DOHH2 (cell line): ENCODE measurements at regions not wholly inside any gene's neighbourhood (a gene's known extent, or its start where the extent isn't known, plus 50 kb on each side); places are given as distances from the start of the nearest gene placed in this dataset.

Source experiments
- H3F3A ChIP-seq: fragments of 200-600 bp; sonication (generic), shearing (Covaris generic); 2 replicates; pipeline ENCODE4 v1.6.0; 2016; ENCODE audit warnings: antibody characterized with exemption, mild to moderate bottlenecking; ENCODE audit not compliant: control insufficient read depth, insufficient read depth
- H3K27ac ChIP-seq: fragments of 200-600 bp; sonication (generic); 2 replicates; pipeline ENCODE4 v1.5.1; 2014; ENCODE audit warnings: low read depth, mild to moderate bottlenecking, low read length, moderate library complexity
- H3K27me3 ChIP-seq: fragments of 200-600 bp; sonication (generic); 2 replicates; pipeline ENCODE4 v1.6.1; 2014; ENCODE audit warnings: mild to moderate bottlenecking, low read length, mixed read lengths; ENCODE audit not compliant: control insufficient read depth
- H3K36me3 ChIP-seq: fragments of 200-600 bp; sonication (generic); 2 replicates; pipeline ENCODE4 v1.6.1; 2014; ENCODE audit warnings: mild to moderate bottlenecking, low read length, moderate library complexity, mixed read lengths; ENCODE audit not compliant: control insufficient read depth
- H3K4me1 ChIP-seq: fragments of 200-600 bp; sonication (generic); 2 replicates; pipeline ENCODE4 v1.6.1; 2014; ENCODE audit warnings: mild to moderate bottlenecking, low read length, mixed read lengths; ENCODE audit not compliant: control insufficient read depth
- H3K4me2 ChIP-seq: fragments of 200-600 bp; sonication (generic); 2 replicates; pipeline ENCODE4 v1.6.0; 2014; ENCODE audit warnings: mild to moderate bottlenecking, low read length, moderate library complexity
- H3K4me3 ChIP-seq: fragments of 200-600 bp; sonication (generic); 2 replicates; pipeline ENCODE4 v1.5.1; 2014; ENCODE audit warnings: mild to moderate bottlenecking, low read length, mixed read lengths
- H3K79me2 ChIP-seq: fragments of 200-600 bp; sonication (generic); 2 replicates; pipeline ENCODE4 v1.6.1; 2014; ENCODE audit warnings: mild to moderate bottlenecking, low read length, mixed read lengths; ENCODE audit not compliant: control insufficient read depth
- H3K9me2 ChIP-seq: fragments of 200-600 bp; sonication (generic); replicated peaks from 2 replicates; pipeline ENCODE4 v1.6.1; 2014; ENCODE audit warnings: mild to moderate bottlenecking, low read length, mixed read lengths; ENCODE audit not compliant: control insufficient read depth
- H3K9me3 ChIP-seq: fragments of 200-600 bp; sonication (generic); 2 replicates; pipeline ENCODE4 v1.6.1; 2014; ENCODE audit warnings: antibody characterized with exemption, low read length, mixed read lengths; ENCODE audit not compliant: control insufficient read depth, insufficient read depth
- H4K20me1 ChIP-seq: fragments of 200-600 bp; sonication (generic); 2 replicates; pipeline ENCODE4 v1.6.0; 2014; ENCODE audit warnings: low read depth, mild to moderate bottlenecking, antibody characterized with exemption, low read length, moderate library complexity; ENCODE audit not compliant: control insufficient read depth, insufficient read depth
- CTCF ChIP-seq: fragments of 200-600 bp; sonication (generic); IDR thresholded peaks from one replicate; pipeline ENCODE4 v1.5.1; 2014; ENCODE audit warnings: antibody characterized with exemption, mild to moderate bottlenecking, low read depth, low read length; ENCODE audit not compliant: poor library complexity, severe bottlenecking
- EZH2phosphoT487 ChIP-seq: fragments of 200-600 bp; sonication (generic); IDR thresholded peaks from 2 replicates; pipeline ENCODE4 v1.6.1; 2017; ENCODE audit warnings: borderline replicate concordance, mild to moderate bottlenecking, antibody characterized with exemption, low read length, moderate library complexity, mixed read lengths

GRCh38 chr2:228469721-228470120, 288.2 kb upstream of the SPHKAP start:
- no peaks in the 10 kb centered on the region for H3K4me1 ChIP-seq
- no peak overlapping the region for H3K4me3 ChIP-seq
- H3K36me3 ChIP-seq: no peaks in the 10 kb centered on the region
- TF ChIP-seq CTCF: no peak
- no peak for TF ChIP-seq EZH2phosphoT487
- H3K4me2 ChIP-seq: no peak overlapping the region
- H4K20me1 ChIP-seq: no peaks in the 10 kb centered on the region
- no peaks in the 10 kb centered on the region for H3K79me2 ChIP-seq
- no peaks in the 10 kb centered on the region for H3F3A ChIP-seq
- no peak overlapping the region for H3K27ac ChIP-seq
- no peaks in the 10 kb centered on the region for H3K9me3 ChIP-seq
- no peaks in the 10 kb centered on the region for H3K27me3 ChIP-seq
- no peaks in the 10 kb centered on the region for H3K9me2 ChIP-seq

- Histone ChIP-seq H4K20me1 (no peaks in the 10 kb centered on the region), H3F3A (no peaks in the 10 kb centered on the region), H3K9me2 (no peaks in the 10 kb centered on the region), H3K4me1 (no peaks in the 10 kb centered on the region), H3K27ac (no peak overlapping the region), H3K4me3 (no peak overlapping the region), H3K79me2 (no peaks in the 10 kb centered on the region), H3K27me3 (no peaks in the 10 kb centered on the region), H3K4me2 (no peak overlapping the region), H3K9me3 (no peaks in the 10 kb centered on the region), H3K36me3 (no peaks in the 10 kb centered on the region)
- no peak for TF ChIP-seq CTCF
- TF ChIP-seq EZH2phosphoT487: no peak
Measured at GRCh38 chr2:228466851-228467250, 285.4 kb upstream of the SPHKAP start.

GRCh38 chr2:228465408-228465807, 283.9 kb upstream of the SPHKAP start:
- Histone ChIP-seq H3K9me3 (no peaks in the 10 kb centered on the region), H3K4me3 (no peak overlapping the region), H3K36me3 (no peaks in the 10 kb centered on the region), H3K27me3 (no peaks in the 10 kb centered on the region), H3F3A (no peaks in the 10 kb centered on the region), H3K79me2 (no peaks in the 10 kb centered on the region), H4K20me1 (no peaks in the 10 kb centered on the region), H3K4me1 (no peaks in the 10 kb centered on the region), H3K9me2 (no peaks in the 10 kb centered on the region), H3K27ac (no peak overlapping the region), H3K4me2 (no peak overlapping the region)
- TF ChIP-seq CTCF (no peak), EZH2phosphoT487 (no peak)

- TF ChIP-seq EZH2phosphoT487 (no peak), CTCF (no peak)
- Histone ChIP-seq H3F3A (no peaks in the 10 kb centered on the region), H4K20me1 (no peaks in the 10 kb centered on the region), H3K4me1 (no peaks in the 10 kb centered on the region), H3K27me3 (no peaks in the 10 kb centered on the region), H3K9me2 (no peaks in the 10 kb centered on the region), H3K36me3 (no peaks in the 10 kb centered on the region), H3K9me3 (no peaks in the 10 kb centered on the region), H3K27ac (no peak overlapping the region), H3K4me3 (no peak overlapping the region), H3K4me2 (no peak overlapping the region), H3K79me2 (no peaks in the 10 kb centered on the region)
Measured at GRCh38 chr2:228458364-228458763, 276.9 kb upstream of the SPHKAP start.
